GM12872 (cell line): ENCODE measurements at regions not wholly inside any gene's neighbourhood (a gene's known extent, or its start where the extent isn't known, plus 50 kb on each side); places are given as distances from the start of the nearest gene placed in this dataset.

Experiments
- CTCF ChIP-seq: IDR thresholded peaks from 3 replicates; pipeline ENCODE4 v1.5.1; 2011; ENCODE audit warnings: low read depth, mild to moderate bottlenecking, low read length, moderate library complexity; ENCODE audit not compliant: insufficient read depth

DNA sequence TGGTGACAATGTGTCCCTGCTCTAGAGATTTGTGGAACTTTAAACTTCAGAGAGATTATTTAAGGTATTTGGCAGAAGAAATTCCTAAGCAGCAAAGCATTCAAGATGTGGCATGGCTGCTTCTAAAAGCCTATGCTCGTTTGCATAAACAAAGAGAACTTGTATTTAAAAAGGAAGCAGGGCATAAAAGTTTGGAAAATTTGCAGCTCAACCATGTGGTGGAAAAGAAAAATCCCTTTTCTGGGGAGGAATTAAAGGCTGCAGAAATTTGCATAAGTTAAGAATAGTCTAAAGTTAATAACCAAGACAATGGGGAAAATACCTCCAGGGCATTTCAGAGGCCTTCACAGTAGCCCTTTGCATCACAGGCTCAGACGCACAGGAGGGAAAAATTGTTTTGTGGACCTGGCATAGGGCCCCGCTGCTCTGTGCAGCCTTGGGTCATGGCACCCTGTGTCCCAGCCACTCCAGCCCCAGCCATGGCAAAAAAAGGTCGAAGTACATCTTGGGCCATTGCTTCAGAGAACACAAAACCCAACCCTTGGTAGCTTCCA is 1109.1 kb downstream of the OTOL1 start:
- TF ChIP-seq CTCF: no peak

- no peak for TF ChIP-seq CTCF
These were observed 1113.7 kb downstream of the OTOL1 start for GRCh38 chr3:162610261-162610660.

DNA sequence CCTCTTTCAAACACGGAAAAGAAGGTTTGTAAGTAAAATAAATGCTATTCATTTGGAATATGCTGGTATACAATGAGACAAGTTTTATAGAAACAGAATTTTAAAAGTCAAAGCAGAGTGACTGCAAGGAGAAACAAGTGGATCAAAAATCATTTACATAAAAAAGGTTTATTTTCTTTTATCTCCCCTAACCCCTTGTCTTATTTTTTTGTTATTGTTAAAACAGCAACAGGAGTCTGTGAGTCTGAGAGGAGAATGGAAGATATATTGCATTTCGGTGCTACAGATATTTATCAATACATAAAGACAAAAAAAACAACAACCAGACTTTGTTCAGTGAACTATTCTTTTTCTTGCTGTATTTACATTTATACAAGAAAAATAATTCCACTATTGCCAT is 1116.4 kb downstream of the OTOL1 start:
- no peak for TF ChIP-seq CTCF

- TF ChIP-seq CTCF: no peak
These were observed 1129.6 kb downstream of the OTOL1 start for GRCh38 chr3:162626172-162626571.

GRCh38 chr3:162628531-162628930 is 1131.9 kb downstream of the OTOL1 start:
- TF ChIP-seq CTCF: no peak

DNA sequence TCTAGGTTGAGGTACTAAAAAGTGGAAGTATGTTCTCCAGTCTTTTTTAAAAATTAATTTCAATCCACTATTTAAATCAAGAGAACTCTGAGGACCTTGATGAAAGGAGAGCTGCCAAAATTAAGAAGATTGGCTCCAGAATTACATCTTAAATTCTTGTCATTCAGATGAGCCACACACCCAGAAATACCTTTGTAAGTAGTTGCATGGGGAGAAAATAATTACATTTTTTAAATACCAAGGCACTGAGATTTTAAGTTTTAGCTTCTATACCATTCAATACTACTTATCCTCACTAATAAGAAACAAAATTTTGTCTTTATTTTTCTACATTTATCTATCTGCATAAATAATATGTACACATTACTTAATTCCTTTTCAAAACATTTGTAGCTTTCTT is 1132.8 kb downstream of the OTOL1 start:
- no peak for TF ChIP-seq CTCF

DNA sequence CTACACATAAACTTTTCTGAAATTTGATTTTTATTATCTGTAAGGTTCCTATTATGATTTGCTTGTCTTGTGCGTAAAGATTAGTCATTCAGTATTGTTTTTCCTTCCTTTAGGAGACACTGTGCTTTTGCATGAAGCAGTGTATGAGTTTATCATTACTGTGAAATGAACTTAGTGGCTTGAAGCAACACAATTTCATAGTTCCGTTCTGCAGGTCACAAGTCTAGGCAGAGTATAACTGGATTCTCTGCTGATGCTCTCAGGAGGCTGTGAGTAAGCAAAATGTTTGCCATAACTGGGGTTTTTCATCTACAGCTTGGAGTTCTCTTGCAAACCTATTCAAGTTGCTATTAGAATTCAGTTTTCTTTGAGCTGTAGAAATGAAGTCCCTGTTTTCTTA is 1136.1 kb downstream of the OTOL1 start:
- no peak for TF ChIP-seq CTCF

- TF ChIP-seq CTCF: no peak
These were observed 1144.7 kb downstream of the OTOL1 start for GRCh38 chr3:162641317-162641716.
